ENCODE measurements at regions not wholly inside any gene's neighbourhood (a gene's known extent, or its start where the extent isn't known, plus 50 kb on each side); places are given as distances from the start of the nearest gene placed in this dataset.
A peak's percentile ranks its signal among the peaks of the same experiment; 100 is the strongest.

DNA sequence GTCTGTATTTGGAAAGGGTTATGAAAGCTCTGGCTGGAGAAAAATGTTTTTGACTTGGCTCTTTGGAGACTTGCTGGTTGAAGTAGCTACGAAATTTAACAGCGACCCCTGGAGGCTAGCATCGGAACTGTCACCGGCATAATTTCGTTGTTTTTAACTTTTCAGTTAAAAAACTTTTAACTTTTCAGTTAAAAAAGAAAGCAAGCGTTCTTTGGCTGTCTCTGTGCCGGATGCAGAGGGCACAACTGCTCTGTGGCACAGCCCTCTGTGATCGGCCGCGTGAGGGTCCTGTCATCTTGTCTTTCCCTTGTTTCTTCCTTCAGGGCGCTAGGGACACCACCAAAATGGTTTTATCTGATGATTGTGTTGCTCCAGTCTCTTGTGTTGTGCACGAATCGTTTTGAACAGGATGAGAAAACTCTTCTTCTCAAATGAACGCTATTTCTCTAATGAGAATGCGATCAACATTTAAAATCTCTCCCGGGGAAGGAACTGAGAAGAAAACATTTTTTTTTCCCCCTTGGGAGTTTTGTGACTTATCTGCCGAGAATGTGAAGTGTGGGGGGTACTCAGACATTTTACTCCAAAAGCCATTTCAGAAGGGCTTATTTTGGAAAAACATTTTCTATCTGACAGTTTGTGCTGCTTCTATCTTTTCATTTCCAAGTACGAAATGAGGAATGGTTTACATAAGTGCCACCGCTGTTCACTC, 57.1 kb downstream of the ADCYAP1 start:
- TF ChIP-seq, protein P1, sequence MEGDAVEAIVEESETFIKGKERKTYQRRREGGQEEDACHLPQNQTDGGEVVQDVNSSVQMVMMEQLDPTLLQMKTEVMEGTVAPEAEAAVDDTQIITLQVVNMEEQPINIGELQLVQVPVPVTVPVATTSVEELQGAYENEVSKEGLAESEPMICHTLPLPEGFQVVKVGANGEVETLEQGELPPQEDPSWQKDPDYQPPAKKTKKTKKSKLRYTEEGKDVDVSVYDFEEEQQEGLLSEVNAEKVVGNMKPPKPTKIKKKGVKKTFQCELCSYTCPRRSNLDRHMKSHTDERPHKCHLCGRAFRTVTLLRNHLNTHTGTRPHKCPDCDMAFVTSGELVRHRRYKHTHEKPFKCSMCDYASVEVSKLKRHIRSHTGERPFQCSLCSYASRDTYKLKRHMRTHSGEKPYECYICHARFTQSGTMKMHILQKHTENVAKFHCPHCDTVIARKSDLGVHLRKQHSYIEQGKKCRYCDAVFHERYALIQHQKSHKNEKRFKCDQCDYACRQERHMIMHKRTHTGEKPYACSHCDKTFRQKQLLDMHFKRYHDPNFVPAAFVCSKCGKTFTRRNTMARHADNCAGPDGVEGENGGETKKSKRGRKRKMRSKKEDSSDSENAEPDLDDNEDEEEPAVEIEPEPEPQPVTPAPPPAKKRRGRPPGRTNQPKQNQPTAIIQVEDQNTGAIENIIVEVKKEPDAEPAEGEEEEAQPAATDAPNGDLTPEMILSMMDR (IDR thresholded peaks at IDR 0.05; ENCODE audit: borderline replicate concordance, extremely low read depth, low read length, poor library complexity, severe bottlenecking), result peak; percentile 87
- no peak for TF ChIP-seq EZH2 (IDR thresholded peaks at IDR 0.05; ENCODE audit: borderline replicate concordance, low read depth, low read length, severe bottlenecking)

Data from DND-41 (cell line).